ENCODE measurements at regions not wholly inside any gene's neighbourhood (a gene's known extent, or its start where the extent isn't known, plus 50 kb on each side); places are given as distances from the start of the nearest gene placed in this dataset.

DNA sequence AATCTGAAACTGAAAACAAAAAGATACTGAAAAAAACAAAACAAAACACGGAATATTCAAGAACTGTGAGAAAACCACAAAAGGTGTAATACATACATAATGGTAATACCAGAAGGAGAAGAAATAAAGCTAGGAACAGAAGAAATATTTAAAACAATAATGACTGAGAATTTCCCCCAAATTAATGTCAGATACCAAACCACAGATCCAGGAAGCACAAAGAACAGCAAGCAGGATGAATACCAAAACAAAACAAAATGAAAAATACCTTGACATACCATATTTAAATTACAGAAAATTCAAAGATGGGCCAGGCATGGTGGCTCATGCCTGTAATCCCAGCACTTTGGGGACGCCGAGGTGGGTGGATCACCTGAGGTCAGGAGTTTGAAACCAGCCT lies 57.7 kb upstream of the PARD3 start:
- H3K36me3 ChIP-seq, result no peaks in the 10 kb centered on the region
- peaks cover 0 to 1% of the 10 kb centered on the region in 2 donors for H3K27me3 ChIP-seq
- TF ChIP-seq, protein P1, sequence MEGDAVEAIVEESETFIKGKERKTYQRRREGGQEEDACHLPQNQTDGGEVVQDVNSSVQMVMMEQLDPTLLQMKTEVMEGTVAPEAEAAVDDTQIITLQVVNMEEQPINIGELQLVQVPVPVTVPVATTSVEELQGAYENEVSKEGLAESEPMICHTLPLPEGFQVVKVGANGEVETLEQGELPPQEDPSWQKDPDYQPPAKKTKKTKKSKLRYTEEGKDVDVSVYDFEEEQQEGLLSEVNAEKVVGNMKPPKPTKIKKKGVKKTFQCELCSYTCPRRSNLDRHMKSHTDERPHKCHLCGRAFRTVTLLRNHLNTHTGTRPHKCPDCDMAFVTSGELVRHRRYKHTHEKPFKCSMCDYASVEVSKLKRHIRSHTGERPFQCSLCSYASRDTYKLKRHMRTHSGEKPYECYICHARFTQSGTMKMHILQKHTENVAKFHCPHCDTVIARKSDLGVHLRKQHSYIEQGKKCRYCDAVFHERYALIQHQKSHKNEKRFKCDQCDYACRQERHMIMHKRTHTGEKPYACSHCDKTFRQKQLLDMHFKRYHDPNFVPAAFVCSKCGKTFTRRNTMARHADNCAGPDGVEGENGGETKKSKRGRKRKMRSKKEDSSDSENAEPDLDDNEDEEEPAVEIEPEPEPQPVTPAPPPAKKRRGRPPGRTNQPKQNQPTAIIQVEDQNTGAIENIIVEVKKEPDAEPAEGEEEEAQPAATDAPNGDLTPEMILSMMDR (IDR thresholded peaks at IDR 0.05), result no peak
- no peaks in the 10 kb centered on the region for H3K9me3 ChIP-seq
- no peak for DNase-seq
- no peak overlapping the region for H3K27ac ChIP-seq
- no peak overlapping the region for H3K4me3 ChIP-seq
- intact Hi-C loops (cut with DNase I; ENCODE audit: low total_unique reads), result no loop called here
- H3K4me1 ChIP-seq, result no peaks in the 10 kb centered on the region

DNA sequence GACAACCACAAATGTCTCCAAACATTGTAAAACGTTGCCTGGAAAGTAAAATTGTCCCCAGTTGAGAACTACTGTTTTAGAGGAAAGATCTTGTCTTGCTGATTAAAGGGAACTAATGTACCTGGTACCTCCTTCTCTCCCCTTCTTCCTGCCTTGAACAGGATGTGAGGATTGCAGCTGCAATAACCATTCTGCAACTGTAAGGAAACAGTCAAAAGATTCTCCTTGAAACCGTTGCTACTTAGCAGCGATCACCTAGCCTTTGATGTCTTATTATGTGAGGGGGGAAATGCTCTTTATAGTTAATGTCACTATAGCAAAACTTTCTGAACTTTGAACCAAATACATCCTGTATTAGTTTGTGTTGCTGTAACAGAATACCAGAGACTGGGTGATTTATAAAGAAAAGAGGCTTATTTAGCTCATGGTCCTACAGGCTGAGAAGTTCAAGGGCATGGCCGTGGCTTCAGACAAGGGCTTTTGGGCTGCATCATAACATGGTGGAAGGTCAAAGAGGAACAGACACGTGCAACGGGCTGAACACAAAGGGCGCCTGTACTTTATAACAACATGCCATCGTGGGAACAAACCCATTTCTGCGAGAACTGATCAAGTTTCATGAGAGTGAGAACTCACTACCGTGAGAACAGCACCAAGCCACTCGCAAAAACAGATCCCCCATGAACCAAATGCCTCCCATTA lies 54.2 kb upstream of the PARD3 start:
- no peaks in the 10 kb centered on the region for H3K9me3 ChIP-seq
- H3K27ac ChIP-seq, result no peak overlapping the region
- H3K27me3 ChIP-seq, result peaks cover 0 to 7% of the 10 kb centered on the region in 2 donors
- TF ChIP-seq, protein P1 (IDR thresholded peaks at IDR 0.05), result no peak
- no peak overlapping the region for H3K4me3 ChIP-seq
- H3K4me1 ChIP-seq, result peaks cover 0 to 9% (median 0%) of the 10 kb centered on the region in 4 donors
- H3K36me3 ChIP-seq, result no peaks in the 10 kb centered on the region
- intact Hi-C loops (cut with DNase I; ENCODE audit: low total_unique reads), result no loop called here
- DNase-seq, result no peak

DNA sequence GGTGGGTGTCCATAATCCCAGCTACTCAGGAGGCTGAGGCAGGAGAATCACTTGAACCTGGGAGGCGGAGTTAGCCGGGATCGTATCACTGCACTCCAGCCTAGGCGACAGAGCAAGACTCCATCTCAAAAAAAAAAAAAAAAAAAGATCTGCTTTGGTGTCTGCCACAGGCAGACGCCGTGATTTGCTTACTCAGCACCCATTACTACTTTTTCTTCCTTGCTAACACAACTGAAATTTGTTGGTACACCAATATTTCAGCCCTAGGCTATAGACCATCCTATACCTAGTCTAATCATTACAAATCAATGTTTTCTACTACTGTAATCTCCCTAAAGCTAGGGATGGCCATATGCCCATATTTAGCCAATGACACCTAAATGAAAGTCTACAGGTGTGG lies 53.5 kb upstream of the PARD3 start:
- no peak overlapping the region for H3K27ac ChIP-seq
- DNase-seq, result no peak
- no peak overlapping the region for H3K4me3 ChIP-seq
- H3K9me3 ChIP-seq, result no peaks in the 10 kb centered on the region
- no peaks in the 10 kb centered on the region for H3K36me3 ChIP-seq
- H3K4me1 ChIP-seq, result peaks cover 0 to 11% (median 0%) of the 10 kb centered on the region in 4 donors
- TF ChIP-seq, protein P1 (IDR thresholded peaks at IDR 0.05), result no peak
- intact Hi-C loops (cut with DNase I; ENCODE audit: low total_unique reads), result no loop called here
- H3K27me3 ChIP-seq, result peaks cover 0 to 7% of the 10 kb centered on the region in 2 donors

- Histone ChIP-seq H3K36me3 (no peaks in the 10 kb centered on the region), H3K27me3 (peaks cover 0 to 7% of the 10 kb centered on the region in 2 donors), H3K4me3 (no peak overlapping the region), H3K9me3 (no peaks in the 10 kb centered on the region), H3K4me1 (peaks cover 0 to 11% (median 0%) of the 10 kb centered on the region in 4 donors), H3K27ac (no peak overlapping the region)
- intact Hi-C loops (cut with DNase I; ENCODE audit: low total_unique reads), result no loop called here
- DNase-seq, result no peak
- TF ChIP-seq, protein P1 (IDR thresholded peaks at IDR 0.05), result no peak
Measured at GRCh38 chr10:34866848-34867247, 51.8 kb upstream of the PARD3 start.
